A549 (cell line): ENCODE measurements at regions not wholly inside any gene's neighbourhood (a gene's known extent, or its start where the extent isn't known, plus 50 kb on each side); places are given as distances from the start of the nearest gene placed in this dataset.

Experiments used
- CTCF ChIP-seq: fragments of >200 bp; sonication (Bioruptor Twin); formaldehyde crosslinking; IDR thresholded peaks from 3 replicates; pipeline ENCODE4 v1.5.1; 2016
- MAZ ChIP-seq: fragments of 150-350 bp; IDR thresholded peaks from 2 replicates; pipeline ENCODE4 v1.6.1; 2014; ENCODE audit warnings: antibody characterized with exemption, low read depth, low read length, borderline replicate concordance
- MYC ChIP-seq: IDR thresholded peaks from 2 replicates; pipeline ENCODE4 v1.6.1; 2012; ENCODE audit warnings: mild to moderate bottlenecking, inconsistent platforms, low read length, improper control_type of control experiment, borderline replicate concordance
- TF ChIP-seq, protein P1 (sequence below): fragments of 200-600 bp; sonication (generic); IDR thresholded peaks from 2 replicates; pipeline ENCODE4 v1.6.1; 2016; ENCODE audit warnings: antibody characterized with exemption, mild to moderate bottlenecking, moderate library complexity

DNA sequence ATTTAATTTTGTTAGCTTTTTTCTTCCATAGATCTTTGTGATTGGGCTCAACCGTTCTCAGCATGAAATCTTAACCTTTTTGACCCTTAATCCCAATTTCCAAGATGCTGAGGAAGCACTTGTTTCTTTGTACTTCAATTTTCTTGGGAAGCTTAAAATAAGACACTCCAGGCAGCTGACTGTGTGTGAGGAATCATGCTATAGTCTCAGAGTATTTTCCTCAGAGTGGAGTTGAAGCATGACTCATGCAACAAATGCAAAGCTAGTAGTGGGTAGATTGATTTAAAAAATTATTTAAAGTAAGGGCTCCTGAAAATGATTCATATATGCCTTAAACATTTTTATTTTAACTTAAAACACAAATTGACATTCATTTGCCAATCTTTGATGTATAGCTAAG is 168.7 kb downstream of the BTBD3 start:
- TF ChIP-seq MAZ (no peak), CTCF (no peak), MYC (no peak)
- TF ChIP-seq, protein P1, sequence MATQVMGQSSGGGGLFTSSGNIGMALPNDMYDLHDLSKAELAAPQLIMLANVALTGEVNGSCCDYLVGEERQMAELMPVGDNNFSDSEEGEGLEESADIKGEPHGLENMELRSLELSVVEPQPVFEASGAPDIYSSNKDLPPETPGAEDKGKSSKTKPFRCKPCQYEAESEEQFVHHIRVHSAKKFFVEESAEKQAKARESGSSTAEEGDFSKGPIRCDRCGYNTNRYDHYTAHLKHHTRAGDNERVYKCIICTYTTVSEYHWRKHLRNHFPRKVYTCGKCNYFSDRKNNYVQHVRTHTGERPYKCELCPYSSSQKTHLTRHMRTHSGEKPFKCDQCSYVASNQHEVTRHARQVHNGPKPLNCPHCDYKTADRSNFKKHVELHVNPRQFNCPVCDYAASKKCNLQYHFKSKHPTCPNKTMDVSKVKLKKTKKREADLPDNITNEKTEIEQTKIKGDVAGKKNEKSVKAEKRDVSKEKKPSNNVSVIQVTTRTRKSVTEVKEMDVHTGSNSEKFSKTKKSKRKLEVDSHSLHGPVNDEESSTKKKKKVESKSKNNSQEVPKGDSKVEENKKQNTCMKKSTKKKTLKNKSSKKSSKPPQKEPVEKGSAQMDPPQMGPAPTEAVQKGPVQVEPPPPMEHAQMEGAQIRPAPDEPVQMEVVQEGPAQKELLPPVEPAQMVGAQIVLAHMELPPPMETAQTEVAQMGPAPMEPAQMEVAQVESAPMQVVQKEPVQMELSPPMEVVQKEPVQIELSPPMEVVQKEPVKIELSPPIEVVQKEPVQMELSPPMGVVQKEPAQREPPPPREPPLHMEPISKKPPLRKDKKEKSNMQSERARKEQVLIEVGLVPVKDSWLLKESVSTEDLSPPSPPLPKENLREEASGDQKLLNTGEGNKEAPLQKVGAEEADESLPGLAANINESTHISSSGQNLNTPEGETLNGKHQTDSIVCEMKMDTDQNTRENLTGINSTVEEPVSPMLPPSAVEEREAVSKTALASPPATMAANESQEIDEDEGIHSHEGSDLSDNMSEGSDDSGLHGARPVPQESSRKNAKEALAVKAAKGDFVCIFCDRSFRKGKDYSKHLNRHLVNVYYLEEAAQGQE, result no peak
